H1 (cell line): ENCODE measurements at regions not wholly inside any gene's neighbourhood (a gene's known extent, or its start where the extent isn't known, plus 50 kb on each side); places are given as distances from the start of the nearest gene placed in this dataset.

ENCODE experiments used
- CTCF ChIA-PET: fragments of 300-600 bp; sonication (Branson Sonifier 250); formaldehyde crosslinking; loops from one replicate; lab custom pipeline; 2021; ENCODE audit not compliant: partially characterized antibody; lab: Charles Lee
- POLR2A ChIA-PET: fragments of 300-600 bp; sonication (Branson Sonifier 250); formaldehyde crosslinking; loops from one replicate; lab custom pipeline; 2021; ENCODE audit warnings: inconsistent platforms; ENCODE audit not compliant: partially characterized antibody; lab: Charles Lee
- DNase-seq, 2 experiments: peaks; one replicate each; pipeline versions ENCODE4 v3.0.0 to v3.0.0-alpha.2; 2010 to 2022; ENCODE audit warnings: low spot score in 2 of 2, low read depth in 1 of 2, mixed read lengths in 1 of 2
- FAIRE-seq: peaks from 2 replicates; lab custom pipeline; 2011; peaks lifted over from hg19 to GRCh38; lab: Jason Lieb, UNC
- H2AFZ ChIP-seq: 2 replicates; pipeline ENCODE4 v1.8.1; 2012; ENCODE audit warnings: low read length, inconsistent platforms
- H2AK5ac ChIP-seq: 2 replicates; pipeline ENCODE4 v1.6.1; 2013; ENCODE audit warnings: low read depth, low read length
- H2BK120ac ChIP-seq: replicated peaks from 2 replicates; pipeline ENCODE3; 2013; ENCODE audit warnings: low read depth, low read length, inconsistent platforms
- H2BK12ac ChIP-seq: 2 replicates; pipeline ENCODE4 v1.6.1; 2013; ENCODE audit warnings: low read depth, low read length
- H2BK15ac ChIP-seq: 2 replicates; pipeline ENCODE4 v1.6.1; 2013; ENCODE audit warnings: low read length
- H2BK20ac ChIP-seq: 2 replicates; pipeline ENCODE4 v1.6.1; 2013; ENCODE audit warnings: low read length
- H2BK5ac ChIP-seq: 2 replicates; pipeline ENCODE4 v1.6.1; 2013; ENCODE audit warnings: low read depth, low read length
- H3K14ac ChIP-seq: 2 replicates; pipeline ENCODE4 v1.6.1; 2013; ENCODE audit warnings: inconsistent platforms; ENCODE audit not compliant: insufficient read length
- H3K18ac ChIP-seq: 2 replicates; pipeline ENCODE4 v1.6.1; 2013; ENCODE audit warnings: low read length; ENCODE audit errors: extremely low read depth
- H3K23ac ChIP-seq: 2 replicates; pipeline ENCODE4 v1.6.1; 2013; ENCODE audit warnings: inconsistent platforms; ENCODE audit not compliant: insufficient read length
- H3K23me2 ChIP-seq: 2 replicates; pipeline ENCODE4 v1.6.1; 2013; ENCODE audit warnings: low read depth, low read length
- H3K27ac ChIP-seq: 2 replicates; pipeline ENCODE4 v1.6.1; 2011; ENCODE audit warnings: low read depth, low read length, inconsistent platforms
- H3K27me3 ChIP-seq, 4 experiments: replicated peaks in 1 of 4; 1 replicate in 1 of 4; 2 replicates in 3 of 4; pipeline versions ENCODE4 v1.6.1 to v1.8.1; 2011 to 2013; ENCODE audit warnings: low read length in 3 of 4, mild to moderate bottlenecking in 3 of 4, inconsistent platforms in 2 of 4, mixed read lengths in 2 of 4, moderate library complexity in 1 of 4; ENCODE audit not compliant: control insufficient read depth in 3 of 4, insufficient read depth in 3 of 4; ENCODE audit errors: extremely low read depth in 1 of 4
- H3K36me3 ChIP-seq, 4 experiments: 2 replicates each; pipeline versions ENCODE4 v1.6.1 to v1.8.1; 2011 to 2013; ENCODE audit warnings: mild to moderate bottlenecking in 4 of 4, low read length in 3 of 4, moderate library complexity in 2 of 4, control low read depth in 1 of 4, inconsistent platforms in 1 of 4; ENCODE audit not compliant: insufficient read depth in 4 of 4, control insufficient read depth in 2 of 4
- H3K4ac ChIP-seq: replicated peaks from 2 replicates; pipeline ENCODE3; 2013; ENCODE audit warnings: low read length, low read depth, mixed read lengths, inconsistent platforms; ENCODE audit not compliant: insufficient read length
- H3K4me1 ChIP-seq, 4 experiments: replicated peaks in 1 of 4; 1 replicate in 1 of 4; 2 replicates in 3 of 4; pipeline versions ENCODE4 v1.6.1 to v1.8.1; 2011 to 2013; ENCODE audit warnings: low read length in 3 of 4, inconsistent platforms in 2 of 4, mixed read lengths in 1 of 4; ENCODE audit not compliant: insufficient read depth in 4 of 4, control insufficient read depth in 3 of 4
- H3K4me2 ChIP-seq, 2 experiments: 2 replicates each; pipeline versions ENCODE4 v1.6.1 to v1.8.1; 2011 to 2013; ENCODE audit warnings: low read depth in 2 of 2, low read length in 2 of 2, control low read depth in 1 of 2, inconsistent platforms in 1 of 2, mild to moderate bottlenecking in 1 of 2; ENCODE audit not compliant: insufficient read depth in 1 of 2
- H3K4me3 ChIP-seq, 4 experiments: fragments of 200-600, 300-600 bp in 1 of 4; sonication (generic), shearing (Covaris generic), sonication (Bioruptor Twin) in 1 of 4; 2 replicates each; pipeline versions ENCODE4 v1.5.1 to v1.8.1; 2011 to 2016; ENCODE audit warnings: low read length in 4 of 4, low read depth in 3 of 4, control low read depth in 2 of 4, inconsistent platforms in 2 of 4, mild to moderate bottlenecking in 2 of 4, mixed read lengths in 1 of 4, moderate library complexity in 1 of 4; ENCODE audit not compliant: insufficient read depth in 2 of 4; ENCODE audit errors: extremely low read depth in 1 of 4
- H3K56ac ChIP-seq: replicated peaks from 2 replicates; pipeline ENCODE3; 2013; ENCODE audit warnings: low read depth, mild to moderate bottlenecking, mixed read lengths, low read length, inconsistent platforms; ENCODE audit not compliant: insufficient read length
- H3K79me1 ChIP-seq: 2 replicates; pipeline ENCODE4 v1.6.1; 2013; ENCODE audit warnings: low read depth, low read length, control low read depth
- H3K79me2 ChIP-seq, 2 experiments: 2 replicates each; pipeline versions ENCODE4 v1.6.1 to v1.8.1; 2012 to 2013; ENCODE audit warnings: low read length in 2 of 2, mild to moderate bottlenecking in 2 of 2, inconsistent platforms in 1 of 2; ENCODE audit not compliant: insufficient read depth in 2 of 2, control insufficient read depth in 1 of 2
- H3K9ac ChIP-seq, 4 experiments: replicated peaks in 1 of 4; 1 replicate in 1 of 4; 2 replicates in 3 of 4; pipeline versions ENCODE4 v1.6.1 to v1.8.1; 2011 to 2013; ENCODE audit warnings: low read depth in 3 of 4, low read length in 3 of 4, control low read depth in 2 of 4, mild to moderate bottlenecking in 2 of 4, moderate library complexity in 2 of 4, inconsistent platforms in 1 of 4; ENCODE audit errors: extremely low read depth in 1 of 4
- H3K9me3 ChIP-seq, 2 experiments: 2 replicates each; pipeline versions ENCODE4 v1.6.1 to v1.8.1; 2012 to 2013; ENCODE audit warnings: mild to moderate bottlenecking in 2 of 2, moderate library complexity in 2 of 2, control low read depth in 1 of 2, inconsistent platforms in 1 of 2, low read depth in 1 of 2, low read length in 1 of 2, mixed read lengths in 1 of 2; ENCODE audit not compliant: insufficient read depth in 2 of 2
- H4K20me1 ChIP-seq, 2 experiments: replicated peaks in 1 of 2; 2 replicates each; pipeline versions ENCODE3 to v1.8.1; 2011 to 2013; ENCODE audit warnings: inconsistent platforms in 2 of 2, low read length in 2 of 2, mild to moderate bottlenecking in 1 of 2; ENCODE audit not compliant: insufficient read depth in 2 of 2, control insufficient read depth in 1 of 2
- H4K5ac ChIP-seq: 2 replicates; pipeline ENCODE4 v1.6.1; 2013; ENCODE audit warnings: low read length, low read depth, mixed read lengths, inconsistent platforms; ENCODE audit not compliant: insufficient read length
- H4K8ac ChIP-seq: 2 replicates; pipeline ENCODE4 v1.8.0; 2013; ENCODE audit warnings: mild to moderate bottlenecking, moderate library complexity, low read length, inconsistent platforms; ENCODE audit not compliant: insufficient read depth; ENCODE audit errors: extremely low read depth
- H4K91ac ChIP-seq: replicated peaks from 2 replicates; pipeline ENCODE3; 2013; ENCODE audit warnings: low read length, mixed read lengths, inconsistent platforms; ENCODE audit not compliant: insufficient read length
- CBX8 ChIP-seq: fragments of 300-800, 300-1000 bp; sonication (generic); IDR thresholded peaks from 2 replicates; pipeline ENCODE4 v1.7.1; 2016; ENCODE audit warnings: low read depth, low read length, borderline replicate concordance
- CHD2 ChIP-seq: IDR thresholded peaks from 2 replicates; pipeline ENCODE4 v1.6.1; 2012; ENCODE audit warnings: low read length, improper control_type of control experiment
- EGR1 ChIP-seq: IDR thresholded peaks from 2 replicates; pipeline ENCODE4 v1.6.1; 2011; ENCODE audit warnings: low read depth, low read length, borderline replicate concordance
- GTF2F1 ChIP-seq: IDR thresholded peaks from 2 replicates; pipeline ENCODE4 v1.6.1; 2012; ENCODE audit warnings: low read depth, low read length, improper control_type of control experiment, borderline replicate concordance
- MAFK ChIP-seq: IDR thresholded peaks from 2 replicates; pipeline ENCODE4 v1.6.1; 2012; ENCODE audit warnings: low read depth, mild to moderate bottlenecking, improper control_type of control experiment, low read length
- PHF8 ChIP-seq: fragments of 200-600 bp; sonication (generic); conservative IDR thresholded peaks from 2 replicates; pipeline ENCODE4 v1.7.1; 2012; ENCODE audit warnings: low read depth, mild to moderate bottlenecking, inconsistent platforms, low read length, moderate library complexity
- RFX5 ChIP-seq: IDR thresholded peaks from 2 replicates; pipeline ENCODE4 v1.6.1; 2011; ENCODE audit warnings: low read depth, low read length, improper control_type of control experiment, borderline replicate concordance
- RNF2 ChIP-seq: fragments of 200-900, 300-1000 bp; sonication (generic); IDR thresholded peaks from 2 replicates; pipeline ENCODE4 v1.7.1; 2016; ENCODE audit warnings: borderline replicate concordance, low read depth, mild to moderate bottlenecking, antibody characterized with exemption, low read length; ENCODE audit not compliant: poor library complexity, severe bottlenecking; ENCODE audit errors: missing control alignments
- RXRA ChIP-seq: IDR thresholded peaks from 2 replicates; pipeline ENCODE4 v1.6.1; 2011; ENCODE audit warnings: low read depth, mild to moderate bottlenecking, low read length, moderate library complexity; ENCODE audit not compliant: insufficient read depth
- SUZ12 ChIP-seq: fragments of 200-600 bp; sonication (generic); IDR thresholded peaks from 2 replicates; pipeline ENCODE4 v1.6.1; 2012; ENCODE audit warnings: mild to moderate bottlenecking, inconsistent platforms, low read length, moderate library complexity, mixed read lengths
- TEAD4 ChIP-seq: IDR thresholded peaks from 2 replicates; pipeline ENCODE4 v1.6.1; 2012; ENCODE audit warnings: low read depth, low read length, inconsistent platforms, mixed read lengths
- WGBS, 2 experiments: shearing (Covaris generic) in 1 of 2; methylation state at CpG; one replicate each; pipeline versions ENCODE4 v1.1.6 to v1.1.7; 2013 to 2015; ENCODE audit warnings: low lambda C conversion rate in 2 of 2, mixed read lengths in 2 of 2, inconsistent platforms in 1 of 2, low coverage in 1 of 2, missing lambda C conversion rate in 1 of 2; ENCODE audit not compliant: insufficient replicate concordance in 2 of 2, insufficient coverage in 1 of 2, insufficient read length in 1 of 2; ENCODE audit errors: extremely low coverage in 1 of 2, missing lambda C conversion rate in 1 of 2; 5-methylcytosine and 5-hydroxymethylcytosine counted together

- no peak overlapping the region for H3K56ac ChIP-seq
- H2BK120ac ChIP-seq, result no peak overlapping the region
- no peaks in the 10 kb centered on the region for H3K36me3 ChIP-seq
- H2AFZ ChIP-seq, result no peak overlapping the region
- CTCF ChIA-PET, result interaction anchor here (1.0 kb wide), 1 partner anchor 104 kb away, joined by 3 read pairs; the partner anchor contains the start of gene ST6GALNAC5
- FAIRE-seq, result no peak
- no peak for TF ChIP-seq RNF2
- TF ChIP-seq GTF2F1, result no peak
- no peak for TF ChIP-seq TEAD4
- no peak for TF ChIP-seq CHD2
- no peak for TF ChIP-seq RFX5
- no peak for TF ChIP-seq CBX8
- TF ChIP-seq SUZ12, result no peak
- no peak for TF ChIP-seq PHF8
- TF ChIP-seq EGR1, result no peak
- no peak for TF ChIP-seq MAFK
- TF ChIP-seq RXRA, result no peak
- H2BK5ac ChIP-seq, result no peak overlapping the region
- POLR2A ChIA-PET, result no interaction called here
- no peak overlapping the region for H3K4me3 ChIP-seq
- H3K23me2 ChIP-seq, result no peaks in the 10 kb centered on the region
- no peaks in the 10 kb centered on the region for H3K27me3 ChIP-seq
- no peaks in the 10 kb centered on the region for H4K20me1 ChIP-seq
- H3K14ac ChIP-seq, result no peak overlapping the region
- no peak overlapping the region for H4K91ac ChIP-seq
- no peak overlapping the region for H2BK12ac ChIP-seq
- no peaks in the 10 kb centered on the region for H3K79me1 ChIP-seq
- no peak overlapping the region for H3K4me2 ChIP-seq
- H3K27ac ChIP-seq, result no peak overlapping the region
- no peak overlapping the region for H2AK5ac ChIP-seq
- no peaks in the 10 kb centered on the region for H3K9me3 ChIP-seq
- no peak overlapping the region for H3K18ac ChIP-seq
- no peak overlapping the region for H3K9ac ChIP-seq
- H4K5ac ChIP-seq, result no peak overlapping the region
- no peak overlapping the region for H3K23ac ChIP-seq
- no peak overlapping the region for H2BK15ac ChIP-seq
- no peak for DNase-seq
- H3K4ac ChIP-seq, result no peak overlapping the region
- no peak overlapping the region for H2BK20ac ChIP-seq
- no peaks in the 10 kb centered on the region for H3K79me2 ChIP-seq
- no peaks in the 10 kb centered on the region for H3K4me1 ChIP-seq
- 85% methylated on average over 3 of the region's 3 CpGs; no CpG with 5 or more reads in 1 of the 2 experiments for WGBS, 2 experiments
- no peak overlapping the region for H4K8ac ChIP-seq
These were observed 103.5 kb upstream of the ST6GALNAC5 start for GRCh38 chr1:76763738-76764137.
